Testis (tissue), 2 donors: ENCODE measurements at regions not wholly inside any gene's neighbourhood (a gene's known extent, or its start where the extent isn't known, plus 50 kb on each side); places are given as distances from the start of the nearest gene placed in this dataset.

ENCODE experiments used
- CTCF ChIP-seq, 3 experiments: fragments of 450-650 bp in 2 of 3; fragments of 200-600 bp in 1 of 3; sonication (generic) in 1 of 3; IDR thresholded peaks; one replicate each; pipeline ENCODE4 v1.5.1; 2016 to 2019; ENCODE audit warnings: antibody characterized with exemption in 3 of 3, mild to moderate bottlenecking in 2 of 3, moderate library complexity in 1 of 3
- POLR2A ChIP-seq: fragments of 450-650 bp; IDR thresholded peaks from one replicate; pipeline ENCODE4 v1.6.1; 2017; ENCODE audit warnings: antibody characterized with exemption, mild to moderate bottlenecking, moderate library complexity

- TF ChIP-seq CTCF (IDR thresholded peaks at IDR 0.05) (no peak), POLR2A (no peak)
Observed at GRCh38 chr16:9259914-9260608, 168.6 kb downstream of the HAPSTR1 start.
